NCI-H187 treated with DMSO at 0.1 percent for 48 hours (cell line): ENCODE measurements at regions not wholly inside any gene's neighbourhood (a gene's known extent, or its start where the extent isn't known, plus 50 kb on each side); places are given as distances from the start of the nearest gene placed in this dataset.
"Not testable (repeated sequence)": the region's sequence is repeated elsewhere in the genome, so short reads cannot be mapped to it uniquely, and the experiment has no call there.

ENCODE experiments used
- DNase-seq: peaks from one replicate; lab custom pipeline; 2025; lab: John Stamatoyannopoulos, UW

DNA sequence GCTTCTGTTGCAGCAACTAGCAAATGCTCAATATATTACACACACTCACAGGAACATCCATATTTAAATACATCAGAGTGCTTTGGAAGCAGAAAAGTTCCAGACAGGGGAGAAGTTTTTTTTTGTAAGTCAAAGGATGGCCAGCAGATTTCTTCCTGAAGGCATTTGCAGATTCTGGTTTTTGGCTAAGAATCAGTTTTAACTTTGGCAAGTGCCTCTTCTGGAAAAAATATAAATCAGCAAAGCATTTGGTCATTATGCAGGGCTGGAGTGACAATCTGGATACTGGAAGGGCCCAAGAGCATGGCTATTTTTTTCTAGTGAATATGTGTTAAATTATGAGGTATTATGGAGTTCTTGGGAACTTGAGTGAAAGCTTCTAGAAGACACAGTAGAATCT is 495.3 kb upstream of the ARPP21 start:
- DNase-seq: no peak

DNA sequence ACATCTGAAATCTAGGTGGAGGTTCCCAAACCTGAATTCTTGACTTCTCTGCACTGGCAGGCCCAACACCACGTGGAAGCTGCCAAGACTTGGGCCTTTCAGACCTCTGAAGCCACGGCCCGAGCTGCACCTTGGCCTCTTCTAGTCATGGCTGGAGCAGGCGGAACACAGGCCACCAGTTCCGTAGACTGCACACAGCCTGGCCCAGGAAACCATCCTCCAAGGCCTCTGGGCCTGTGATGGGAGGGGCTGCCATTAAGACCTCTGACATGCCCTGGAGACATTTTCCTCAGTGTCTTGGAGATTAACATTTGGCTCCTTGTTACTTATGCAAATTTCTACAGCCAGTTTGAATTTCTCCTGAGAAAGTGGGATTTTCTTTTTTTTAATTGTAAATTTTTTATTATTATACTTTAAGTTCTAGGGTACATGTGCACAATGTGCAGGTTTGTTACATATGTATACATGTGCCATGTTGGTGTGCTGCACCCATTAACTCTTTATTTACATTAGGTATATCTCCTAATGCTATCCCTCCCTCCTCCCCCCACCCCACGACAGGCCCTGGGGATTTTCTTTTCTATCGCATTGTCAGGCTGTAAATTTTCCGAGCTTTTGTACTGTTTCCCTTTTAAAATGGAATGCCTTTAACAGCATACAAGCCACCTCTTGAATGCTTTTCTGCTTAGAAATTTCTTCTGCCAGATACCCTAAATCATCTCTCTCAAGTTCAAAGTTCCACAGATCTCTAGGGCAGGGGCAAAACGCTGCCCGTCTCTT is 492.9 kb upstream of the ARPP21 start:
- not testable (repeated sequence) for DNase-seq

DNA sequence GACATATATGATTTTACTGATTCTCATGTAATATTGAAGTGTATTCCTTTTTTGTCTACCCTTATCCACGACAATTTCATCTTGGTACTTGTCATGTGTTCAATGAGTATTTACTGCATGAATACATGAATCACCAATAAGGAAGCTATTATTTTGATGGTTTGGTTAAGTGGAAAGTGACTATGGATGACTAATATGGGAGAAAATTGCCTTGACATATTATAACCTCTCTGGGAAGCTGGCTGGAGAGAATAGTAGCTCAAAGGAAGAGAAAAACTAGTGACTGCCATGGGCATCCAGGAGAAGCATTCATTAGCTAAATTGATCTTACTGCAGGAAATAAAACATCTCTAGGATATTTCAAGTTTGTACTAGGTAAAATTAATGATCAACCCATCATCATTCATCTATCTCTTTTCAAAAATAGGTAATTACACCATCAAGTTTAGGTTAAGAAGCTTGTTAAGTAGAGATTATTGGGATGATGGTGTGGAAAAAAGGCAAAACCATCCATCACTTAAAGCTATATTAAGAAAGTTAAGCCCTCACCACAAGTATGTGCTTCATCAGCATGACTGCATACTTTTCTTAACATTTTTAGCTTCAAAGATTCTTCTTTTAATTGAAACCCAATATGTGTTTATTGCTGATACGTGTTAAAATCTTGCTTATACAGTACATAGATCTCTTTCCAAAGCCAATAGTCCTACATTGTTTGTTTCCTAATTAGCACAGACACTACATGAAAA is 455.2 kb upstream of the ARPP21 start:
- no peak for DNase-seq

DNA sequence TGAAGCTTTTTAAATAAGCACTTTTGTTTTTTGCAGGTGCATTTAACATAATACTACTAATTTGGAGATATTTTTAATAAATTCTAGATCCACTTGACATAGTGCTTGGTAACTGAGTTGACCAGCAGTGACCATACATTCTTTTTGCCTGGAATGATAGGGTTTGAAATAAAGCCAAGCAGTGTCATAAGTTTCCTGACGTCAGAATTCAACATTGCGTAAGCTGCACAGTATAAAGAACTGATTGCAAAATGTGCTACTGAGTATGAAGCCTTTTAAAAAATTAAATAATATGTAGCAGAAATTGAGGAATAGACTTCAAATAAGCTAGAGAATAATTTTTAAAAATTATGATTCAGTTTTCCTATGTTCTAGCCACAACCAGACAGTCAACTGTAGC is 454.6 kb upstream of the ARPP21 start:
- no peak for DNase-seq

DNA sequence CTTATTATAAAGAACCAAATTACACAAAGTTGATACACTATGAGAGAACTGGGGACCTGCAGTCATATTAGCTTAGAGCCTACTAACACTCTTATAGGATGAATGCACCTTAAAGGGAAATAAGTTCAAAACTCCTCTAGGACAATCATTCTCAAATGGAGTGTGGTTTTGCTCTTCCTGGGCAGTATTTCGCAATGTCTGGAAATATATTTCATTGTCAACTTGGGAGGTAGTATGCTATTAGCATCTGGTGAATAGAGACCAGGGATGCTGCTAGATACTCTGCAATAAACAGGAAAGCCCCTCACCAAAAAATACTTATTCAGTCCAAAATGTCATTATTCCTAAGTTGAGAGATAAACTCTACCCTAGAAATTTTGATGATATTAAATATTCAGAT is 451.4 kb upstream of the ARPP21 start:
- no peak for DNase-seq

DNA sequence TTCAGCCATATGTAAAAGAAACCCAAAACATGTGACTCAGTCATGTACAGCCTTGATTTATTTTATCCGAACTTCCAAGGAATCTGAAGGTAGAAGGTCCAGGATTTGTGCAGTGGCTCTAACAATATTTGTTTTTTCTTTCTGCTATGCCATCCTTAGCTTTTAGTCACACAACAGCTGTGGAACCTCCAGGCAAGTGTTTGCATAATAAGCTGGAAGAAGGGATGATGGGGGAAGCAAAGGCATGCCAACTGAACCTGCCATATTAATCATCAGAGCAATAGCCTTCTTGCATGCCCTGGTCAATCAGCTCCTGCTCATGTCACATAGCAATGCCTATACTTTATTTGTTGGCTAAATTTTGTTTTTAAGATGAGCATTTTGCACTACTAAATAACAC is 444.7 kb upstream of the ARPP21 start:
- DNase-seq: no peak

DNA sequence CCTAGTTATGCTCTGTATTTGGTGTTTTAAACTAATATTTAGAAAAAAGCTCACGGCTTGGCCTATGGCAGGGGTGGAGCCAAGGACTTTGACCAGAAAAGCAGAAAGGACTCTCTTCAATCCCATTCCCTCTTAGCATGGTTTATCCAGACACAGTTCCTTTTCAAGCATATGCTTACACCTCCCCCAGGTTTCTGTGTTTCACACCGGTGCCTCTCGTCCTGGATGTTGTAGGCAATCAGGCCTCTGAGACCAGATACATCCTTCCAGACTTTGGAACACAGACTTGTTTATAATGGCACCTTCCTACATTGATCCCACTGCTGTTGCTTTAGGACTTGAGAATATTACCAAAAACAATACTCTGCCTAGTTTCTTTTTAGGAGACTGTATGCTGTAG is 440.5 kb upstream of the ARPP21 start:
- DNase-seq: no peak

DNA sequence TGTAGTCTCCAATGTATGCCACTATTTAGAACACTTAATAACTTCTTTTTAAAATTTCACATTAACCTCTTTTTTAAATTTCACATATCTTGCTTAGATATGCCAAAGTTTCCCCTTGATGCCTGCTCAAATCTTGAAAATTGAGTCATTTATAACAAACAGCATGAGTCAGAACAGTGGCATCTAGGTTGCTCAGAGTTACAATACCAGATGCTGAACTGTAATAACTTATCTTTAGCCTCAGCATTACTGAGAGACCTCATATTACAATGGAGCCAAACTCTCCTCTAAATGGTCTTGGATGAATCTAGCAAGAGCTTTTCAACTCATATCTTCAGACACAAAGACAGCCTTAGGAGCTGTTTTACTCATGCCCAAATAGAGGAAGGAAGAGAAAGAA is 439.3 kb upstream of the ARPP21 start:
- DNase-seq: no peak

DNA sequence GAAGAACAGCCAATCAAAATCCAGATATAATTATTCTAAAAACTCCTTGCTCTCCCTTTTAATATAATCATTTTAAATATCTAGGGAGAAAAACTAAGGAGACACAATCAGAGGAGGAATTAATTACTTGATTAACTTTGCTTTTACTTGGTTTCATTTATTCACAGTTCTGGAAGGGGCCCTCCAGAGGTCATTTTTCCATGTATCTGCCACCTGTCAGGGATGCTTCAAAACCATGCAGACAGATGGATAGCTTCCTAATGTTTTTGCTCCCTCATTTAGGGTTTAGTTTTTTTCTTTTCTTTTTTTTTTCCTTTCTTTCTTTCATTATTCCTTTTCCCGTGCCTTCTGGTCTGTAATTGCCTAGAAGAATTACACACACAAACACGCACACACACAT is 438.1 kb upstream of the ARPP21 start:
- no peak for DNase-seq

DNA sequence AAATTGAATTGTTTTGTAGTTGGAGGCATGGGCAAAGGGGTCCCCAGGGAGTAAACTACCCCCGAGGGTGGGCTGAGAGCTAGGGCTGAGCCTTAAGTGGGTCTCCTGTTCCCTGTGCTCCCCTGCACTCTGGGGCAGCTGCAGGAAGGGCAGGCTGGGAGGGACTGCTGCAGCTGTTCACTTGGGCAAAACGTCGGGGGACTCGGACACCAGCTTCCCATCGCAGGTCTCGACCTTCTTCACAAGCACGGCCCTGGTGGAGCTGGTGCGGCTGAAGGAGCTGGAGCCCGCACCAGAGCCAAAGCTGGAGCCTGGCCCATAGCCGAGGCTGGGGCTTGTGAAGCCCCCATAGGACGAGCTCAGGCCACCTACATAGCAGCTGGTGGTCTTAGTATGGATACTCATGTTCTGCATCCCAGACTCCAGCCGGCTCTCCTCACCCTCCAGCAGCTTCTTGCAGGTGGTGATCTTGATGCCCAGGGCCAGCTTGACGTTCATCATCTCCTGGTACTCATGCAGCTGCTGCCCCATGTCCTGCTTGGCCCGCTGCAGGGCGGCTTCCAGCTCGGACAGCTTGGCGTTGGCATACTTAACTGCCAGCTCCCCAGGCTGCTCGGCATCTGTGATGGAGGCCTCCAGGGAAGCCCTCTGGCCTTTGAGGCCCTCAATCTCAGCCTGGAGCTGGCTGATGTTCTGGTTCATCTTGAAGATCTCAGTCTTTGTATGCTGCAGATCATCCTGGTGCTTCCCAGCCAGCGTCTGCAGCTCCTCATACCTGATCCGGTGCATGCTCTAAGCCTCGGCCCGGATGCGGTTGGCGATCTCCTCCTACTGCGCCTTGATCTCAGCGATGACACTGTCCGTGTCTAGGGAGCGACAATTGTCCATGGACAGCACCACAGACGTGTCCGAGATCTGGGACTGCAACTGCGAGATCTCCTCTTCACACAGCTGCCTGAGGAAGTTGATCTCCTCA is 423.5 kb upstream of the ARPP21 start:
- DNase-seq: no peak

DNA sequence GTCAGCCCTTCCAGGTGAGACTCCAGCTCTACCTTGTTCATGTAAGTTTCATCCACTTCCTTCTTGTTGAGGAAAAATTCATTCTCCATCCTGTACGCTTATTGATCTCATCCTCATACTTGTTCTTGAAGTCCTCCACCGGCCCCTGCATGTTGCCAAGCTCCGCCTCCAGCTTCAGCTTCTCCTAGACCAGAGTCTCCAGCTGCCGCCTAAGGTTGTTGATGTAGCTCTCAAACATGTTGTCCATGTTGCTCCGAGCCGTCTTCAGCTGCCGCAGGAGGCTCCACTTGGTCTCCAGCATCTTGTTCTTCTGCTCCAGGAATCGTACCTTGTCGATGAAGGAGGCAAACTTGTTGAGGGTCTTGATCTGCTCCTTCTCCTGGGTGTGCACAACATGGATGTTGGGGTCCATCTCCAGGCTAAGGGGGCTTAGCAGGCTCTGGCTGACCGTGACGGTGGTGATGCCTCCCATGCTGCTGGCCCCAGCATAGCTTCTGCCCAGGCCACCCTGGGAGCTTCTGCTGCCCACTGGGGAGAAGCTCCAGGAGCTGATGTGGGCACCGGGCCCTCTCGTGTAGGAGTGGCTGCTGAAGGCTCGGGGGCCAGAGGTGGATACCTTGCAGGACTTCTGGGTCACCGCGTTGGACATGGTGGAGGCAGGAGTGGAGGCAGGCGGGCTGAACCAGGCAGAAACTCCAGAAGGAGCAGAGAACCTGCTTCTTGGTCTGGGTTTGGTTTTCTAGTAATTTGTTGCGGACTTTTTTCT is 422.6 kb upstream of the ARPP21 start:
- no peak for DNase-seq

DNA sequence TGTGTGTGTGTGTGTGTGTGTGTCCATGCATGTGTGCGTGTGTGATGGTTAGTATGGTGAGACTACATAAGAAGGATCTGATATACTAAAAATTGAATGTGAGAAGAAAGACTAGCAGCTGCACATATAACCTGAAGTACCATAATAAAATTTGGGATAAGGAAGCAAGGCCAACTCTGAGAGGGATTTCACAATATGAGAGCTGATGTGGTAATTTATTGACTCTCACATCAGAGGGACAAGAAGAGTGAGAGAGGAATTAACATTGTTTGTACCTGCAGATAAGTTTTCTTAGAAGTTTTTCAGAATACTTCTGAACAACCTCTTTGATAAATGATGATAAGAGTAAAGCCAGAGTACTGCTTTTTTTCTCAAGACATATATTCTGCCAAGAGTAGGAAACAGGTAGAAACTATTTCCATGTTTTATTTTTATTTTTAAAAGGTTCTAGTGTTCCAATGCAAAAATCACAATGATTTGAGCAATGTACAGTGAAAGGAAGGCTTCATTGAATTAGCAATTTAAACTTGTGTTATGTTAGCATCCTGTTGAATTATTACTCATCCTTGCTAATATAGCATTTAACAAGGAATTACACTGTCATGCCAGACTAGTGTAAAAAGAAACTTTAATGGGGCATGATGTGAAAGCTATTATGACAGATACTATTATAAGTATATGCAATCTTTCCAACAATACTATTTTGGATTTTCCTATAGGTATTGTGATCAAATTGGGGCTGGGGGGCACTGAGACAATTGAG is 415.5 kb upstream of the ARPP21 start:
- no peak for DNase-seq

DNA sequence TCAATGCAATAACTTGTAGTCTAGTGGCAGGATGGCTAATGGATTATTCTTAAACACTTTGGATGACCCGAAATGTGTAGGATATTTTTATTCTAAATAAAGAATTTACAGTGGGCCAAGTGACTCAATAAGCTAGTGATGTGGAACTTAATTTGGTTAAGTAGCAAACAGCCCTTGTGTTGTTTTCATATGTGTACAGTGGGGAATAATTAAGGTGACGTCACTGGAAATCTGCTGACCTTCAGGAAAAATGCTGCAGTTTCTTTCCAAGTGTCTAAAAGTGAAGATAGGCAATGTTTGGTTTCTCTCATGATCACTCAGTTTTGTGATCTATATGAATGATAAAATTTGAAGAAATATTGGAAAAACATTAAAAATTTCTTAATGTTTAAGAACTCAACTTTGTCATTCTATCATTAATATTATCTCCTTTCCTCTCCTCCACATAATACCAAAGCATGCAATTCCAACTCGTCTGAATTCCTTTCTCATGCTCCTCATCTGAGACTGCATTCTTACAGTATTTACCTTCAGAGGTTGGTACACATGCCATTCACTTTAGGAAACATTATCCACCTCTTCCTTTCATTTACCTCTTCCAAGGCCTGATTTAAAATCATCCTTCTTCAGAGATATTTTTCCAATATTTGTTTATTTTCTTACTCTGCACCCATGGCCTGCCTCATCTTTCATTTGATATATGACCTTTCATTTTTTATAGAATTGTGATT is 414.6 kb upstream of the ARPP21 start:
- DNase-seq: no peak

DNA sequence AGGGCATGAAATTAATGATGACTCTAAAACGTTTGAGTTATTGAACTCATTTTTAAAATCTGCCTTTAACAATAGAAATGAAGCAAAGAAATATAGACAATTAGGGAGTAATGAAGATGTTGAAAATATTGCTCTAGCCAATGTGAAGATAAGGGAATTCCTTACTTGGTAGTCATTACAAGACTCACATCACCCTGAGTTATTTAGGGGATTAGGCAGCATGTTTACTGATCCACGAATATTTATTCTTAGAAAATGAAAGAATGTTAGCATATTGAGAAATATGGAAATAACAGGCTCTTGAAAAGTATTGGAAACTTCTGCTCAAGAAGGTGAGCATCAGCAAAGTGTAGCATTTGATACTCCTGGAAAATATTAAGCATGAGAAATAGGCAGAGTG is 398.1 kb upstream of the ARPP21 start:
- DNase-seq: no peak

DNA sequence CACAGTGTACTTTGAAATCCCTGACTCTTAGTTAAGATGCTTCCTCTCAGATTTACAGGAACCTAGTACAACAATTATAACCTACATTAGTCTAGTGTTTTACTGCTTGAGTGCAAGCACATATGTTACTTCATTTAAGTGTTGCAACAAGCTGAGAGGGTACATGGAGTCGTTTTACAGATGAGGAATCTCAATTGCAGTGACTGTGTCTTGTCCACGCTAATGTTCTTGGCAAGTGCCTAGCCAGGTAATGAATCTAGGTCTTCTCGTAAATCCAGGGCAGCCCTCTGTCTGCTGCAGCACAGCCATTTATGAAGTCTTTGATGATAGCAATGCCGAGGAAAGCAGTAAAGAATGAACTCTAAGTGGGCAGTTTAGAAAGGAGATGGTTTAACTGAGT is 384.4 kb upstream of the ARPP21 start:
- DNase-seq: no peak

DNA sequence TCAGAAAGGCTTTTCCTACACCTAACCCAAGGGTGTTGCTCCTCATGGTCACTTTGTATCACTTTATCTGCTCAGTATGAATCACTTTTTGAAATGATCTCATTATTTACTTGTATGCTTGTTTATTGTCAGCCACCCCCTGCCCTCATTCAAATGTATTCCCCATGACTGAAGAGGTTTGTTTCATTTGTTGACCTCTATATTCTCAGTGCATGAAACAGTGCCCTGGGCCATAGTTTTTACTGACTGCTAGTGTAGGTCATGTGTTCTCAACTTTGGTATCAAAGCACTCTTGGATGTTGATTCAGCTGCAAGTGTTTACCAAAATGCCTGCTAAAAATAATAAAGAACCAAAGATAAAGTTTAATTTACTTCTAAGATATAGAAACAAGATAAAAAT is 381.7 kb upstream of the ARPP21 start:
- DNase-seq: no peak

DNA sequence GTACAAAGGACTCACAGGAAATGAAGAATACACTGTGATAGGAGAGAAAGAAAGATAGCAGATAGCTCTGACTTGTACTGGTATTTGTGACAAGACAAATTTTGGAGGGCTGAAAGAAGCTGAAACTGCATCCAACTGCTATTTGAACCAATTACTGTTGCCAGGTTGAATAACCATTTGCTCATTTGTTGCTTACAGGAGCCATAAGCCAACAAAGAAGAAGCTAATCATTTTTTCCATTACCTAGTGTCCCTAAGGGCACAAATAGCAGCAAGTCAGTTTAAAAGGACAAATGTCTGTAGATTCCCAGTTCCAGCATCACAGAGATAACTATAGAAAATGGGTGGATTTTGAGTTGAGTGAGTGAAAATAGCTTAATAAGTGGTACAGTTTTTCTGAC is 376.9 kb upstream of the ARPP21 start:
- no peak for DNase-seq

DNA sequence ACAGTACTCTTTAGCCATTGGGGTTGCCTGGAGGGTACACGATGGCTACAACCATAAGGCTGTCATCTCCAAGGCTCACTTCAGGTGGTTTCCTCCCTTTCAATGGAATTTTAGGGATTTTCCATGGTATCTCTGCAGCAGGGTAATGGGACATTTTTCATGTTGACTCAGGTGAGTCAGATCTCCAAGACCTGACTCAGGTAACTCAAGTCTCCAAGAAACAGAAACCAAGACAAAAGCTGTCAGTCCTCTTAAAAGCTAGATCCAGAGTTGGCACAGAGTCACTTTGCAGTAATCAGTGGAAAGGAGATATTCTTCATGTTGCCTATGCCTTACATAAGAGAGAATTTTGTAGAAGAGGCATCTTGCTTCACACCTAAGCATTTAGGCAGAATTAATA is 375.8 kb upstream of the ARPP21 start:
- no peak for DNase-seq

DNA sequence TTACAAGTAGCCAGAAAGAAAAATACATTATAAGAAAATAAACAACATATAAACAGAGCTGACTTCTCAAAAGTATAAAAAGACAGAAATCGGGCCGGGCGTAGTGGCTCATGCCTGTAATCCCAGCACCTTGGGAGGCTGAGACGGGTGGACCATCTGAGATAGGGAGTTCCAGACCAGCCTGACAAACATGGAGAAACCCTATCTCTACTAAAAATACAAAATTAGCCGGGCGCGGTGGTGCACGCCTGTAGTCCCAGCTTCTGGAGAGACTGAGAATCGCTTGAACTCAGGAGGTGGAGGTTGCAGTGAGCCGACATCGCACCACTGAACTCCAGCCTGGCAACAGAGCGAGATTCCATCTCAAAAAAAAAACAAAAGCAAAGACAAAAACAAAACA is 373.3 kb upstream of the ARPP21 start:
- not testable (repeated sequence) for DNase-seq

DNA sequence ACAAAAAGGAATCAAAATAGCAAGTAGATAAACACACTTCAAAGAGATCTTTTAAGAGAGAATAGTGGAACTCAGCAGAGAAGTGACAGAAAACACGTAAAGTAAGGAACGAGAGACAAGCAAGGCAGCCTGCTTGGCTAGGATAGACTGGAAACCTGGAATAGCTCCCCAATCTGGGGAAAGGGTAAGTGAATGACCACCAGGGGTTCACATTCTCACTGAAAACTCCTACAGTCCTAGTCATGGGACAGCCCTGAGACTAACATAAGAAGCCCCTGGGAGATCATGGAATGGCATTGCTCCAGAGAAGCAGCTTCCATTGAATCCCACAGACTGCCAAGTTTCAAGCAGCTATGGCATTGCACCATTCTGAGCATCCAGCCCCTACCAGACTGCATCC is 363.6 kb upstream of the ARPP21 start:
- no peak for DNase-seq
